ENCODE measurements at regions not wholly inside any gene's neighbourhood (a gene's known extent, or its start where the extent isn't known, plus 50 kb on each side); places are given as distances from the start of the nearest gene placed in this dataset.
"Not testable (repeated sequence)": the region's sequence is repeated elsewhere in the genome, so short reads cannot be mapped to it uniquely, and the experiment has no call there.

GRCh38 chr11:3488003-3488402 is 109.1 kb upstream of the ZNF195 start:
- not testable (repeated sequence) for H3K36me3 ChIP-seq (ENCODE audit: insufficient read depth, low read length); H3K9ac ChIP-seq (ENCODE audit: low read length); H4K20me1 ChIP-seq (ENCODE audit: insufficient read depth); H3F3A ChIP-seq (ENCODE audit: insufficient read depth, low read length, poor library complexity, severe bottlenecking); H3K79me2 ChIP-seq (replicated peaks; ENCODE audit: insufficient read depth, low read length); H2AFZ ChIP-seq (ENCODE audit: low read depth, low read length); H3K27me3 ChIP-seq (ENCODE audit: insufficient read depth, low read depth, low read length); H3K4me2 ChIP-seq (ENCODE audit: low read length); H3K4me3 ChIP-seq (ENCODE audit: low read length); H3K9me2 ChIP-seq (ENCODE audit: insufficient read depth, low read length); H3K9me3 ChIP-seq (ENCODE audit: low read length); H3K27ac ChIP-seq (ENCODE audit: low read length)

GRCh38 chr11:3485737-3486136 is 106.8 kb upstream of the ZNF195 start:
- not testable (repeated sequence) for H3K27me3 ChIP-seq (ENCODE audit: insufficient read depth, low read depth, low read length); H3K4me2 ChIP-seq (ENCODE audit: low read length); H3K9ac ChIP-seq (ENCODE audit: low read length); H3K9me3 ChIP-seq (ENCODE audit: low read length); H3K27ac ChIP-seq (ENCODE audit: low read length); H3K9me2 ChIP-seq (ENCODE audit: insufficient read depth, low read length); H2AFZ ChIP-seq (ENCODE audit: low read depth, low read length); H3F3A ChIP-seq (ENCODE audit: insufficient read depth, low read length, poor library complexity, severe bottlenecking); H3K79me2 ChIP-seq (replicated peaks; ENCODE audit: insufficient read depth, low read length); H3K4me3 ChIP-seq (ENCODE audit: low read length); H4K20me1 ChIP-seq (ENCODE audit: insufficient read depth); H3K36me3 ChIP-seq (ENCODE audit: insufficient read depth, low read length)

GRCh38 chr11:3476937-3477885 is 98.3 kb upstream of the ZNF195 start:
- not testable (repeated sequence) for H3K27ac ChIP-seq (ENCODE audit: low read length); H3K9me2 ChIP-seq (ENCODE audit: insufficient read depth, low read length); H3K36me3 ChIP-seq (ENCODE audit: insufficient read depth, low read length); H3K4me3 ChIP-seq (ENCODE audit: low read length); H3K79me2 ChIP-seq (replicated peaks; ENCODE audit: insufficient read depth, low read length); H3K9me3 ChIP-seq (ENCODE audit: low read length); H4K20me1 ChIP-seq (ENCODE audit: insufficient read depth); H3K4me2 ChIP-seq (ENCODE audit: low read length); H2AFZ ChIP-seq (ENCODE audit: low read depth, low read length); H3K27me3 ChIP-seq (ENCODE audit: insufficient read depth, low read depth, low read length); H3K9ac ChIP-seq (ENCODE audit: low read length); H3F3A ChIP-seq (ENCODE audit: insufficient read depth, low read length, poor library complexity, severe bottlenecking)

DNA sequence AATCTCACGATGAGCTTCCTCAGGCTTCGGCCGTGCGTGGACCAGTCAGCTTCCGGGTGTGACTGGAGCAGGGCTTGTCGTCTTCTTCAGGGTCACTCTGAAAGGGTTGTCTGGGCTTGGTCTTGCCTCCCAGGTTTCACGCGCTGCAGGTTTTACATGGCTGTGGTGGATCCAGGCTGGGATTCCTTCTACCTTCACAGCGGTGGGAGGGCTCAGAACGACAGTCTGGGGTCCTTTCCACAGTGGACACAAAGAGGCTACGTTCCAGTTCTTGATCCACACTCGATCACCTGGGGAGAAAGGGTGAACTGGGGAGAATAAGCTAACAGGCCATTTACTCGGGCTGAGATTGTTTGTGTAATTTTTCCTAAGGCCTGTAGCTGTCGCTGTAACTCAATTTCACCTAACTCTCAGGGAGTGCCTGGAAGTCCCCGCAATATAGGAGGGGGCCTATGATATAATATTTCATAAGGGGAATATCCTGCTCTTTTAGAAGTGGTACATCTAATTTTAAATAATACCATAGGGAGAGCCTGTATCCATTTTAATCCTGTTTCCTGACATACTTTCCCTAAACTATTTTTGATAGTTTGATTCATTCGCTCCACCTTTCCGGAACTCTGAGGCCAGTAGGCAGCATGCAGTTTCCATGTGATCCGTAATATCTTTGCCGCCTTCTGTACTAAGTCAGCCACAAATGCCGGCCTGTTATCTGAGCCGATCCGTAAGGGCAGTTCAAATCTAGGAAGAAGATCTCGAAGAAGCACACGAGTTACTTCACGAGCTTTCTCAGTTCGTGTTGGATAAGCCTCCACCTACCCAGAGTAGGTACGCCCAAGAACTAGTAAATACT is 97.4 kb upstream of the ZNF195 start:
- H3K27me3 ChIP-seq (ENCODE audit: insufficient read depth, low read depth, low read length); H3K27ac ChIP-seq (ENCODE audit: low read length); H3K9ac ChIP-seq (ENCODE audit: low read length); H3K4me2 ChIP-seq (ENCODE audit: low read length); H4K20me1 ChIP-seq (ENCODE audit: insufficient read depth); H3K36me3 ChIP-seq (ENCODE audit: insufficient read depth, low read length); H3K79me2 ChIP-seq (replicated peaks; ENCODE audit: insufficient read depth, low read length); H3F3A ChIP-seq (ENCODE audit: insufficient read depth, low read length, poor library complexity, severe bottlenecking); H3K9me3 ChIP-seq (ENCODE audit: low read length); H3K4me3 ChIP-seq (ENCODE audit: low read length); H2AFZ ChIP-seq (ENCODE audit: low read depth, low read length); H3K9me2 ChIP-seq (ENCODE audit: insufficient read depth, low read length): not testable (repeated sequence)

GRCh38 chr11:3468963-3469362 is 90.0 kb upstream of the ZNF195 start:
- not testable (repeated sequence) for H3K27ac ChIP-seq (ENCODE audit: low read length); H3K36me3 ChIP-seq (ENCODE audit: insufficient read depth, low read length); H3F3A ChIP-seq (ENCODE audit: insufficient read depth, low read length, poor library complexity, severe bottlenecking); H3K9me3 ChIP-seq (ENCODE audit: low read length); H3K4me3 ChIP-seq (ENCODE audit: low read length); H2AFZ ChIP-seq (ENCODE audit: low read depth, low read length); H3K79me2 ChIP-seq (replicated peaks; ENCODE audit: insufficient read depth, low read length); H3K27me3 ChIP-seq (ENCODE audit: insufficient read depth, low read depth, low read length); H3K4me2 ChIP-seq (ENCODE audit: low read length); H3K9ac ChIP-seq (ENCODE audit: low read length); H4K20me1 ChIP-seq (ENCODE audit: insufficient read depth); H3K9me2 ChIP-seq (ENCODE audit: insufficient read depth, low read length)

- not testable (repeated sequence) for H3K27ac ChIP-seq (ENCODE audit: low read length); H3K27me3 ChIP-seq (ENCODE audit: insufficient read depth, low read depth, low read length); H4K20me1 ChIP-seq (ENCODE audit: insufficient read depth); H3K36me3 ChIP-seq (ENCODE audit: insufficient read depth, low read length); H3K9me2 ChIP-seq (ENCODE audit: insufficient read depth, low read length); H3K79me2 ChIP-seq (replicated peaks; ENCODE audit: insufficient read depth, low read length); H3K4me2 ChIP-seq (ENCODE audit: low read length); H3K4me3 ChIP-seq (ENCODE audit: low read length); H3K9ac ChIP-seq (ENCODE audit: low read length); H3F3A ChIP-seq (ENCODE audit: insufficient read depth, low read length, poor library complexity, severe bottlenecking); H3K9me3 ChIP-seq (ENCODE audit: low read length); H2AFZ ChIP-seq (ENCODE audit: low read depth, low read length)
Observed at GRCh38 chr11:3467599-3467998, 88.7 kb upstream of the ZNF195 start.

GRCh38 chr11:3455666-3456065 is 76.7 kb upstream of the ZNF195 start:
- not testable (repeated sequence) for H4K20me1 ChIP-seq (ENCODE audit: insufficient read depth); H3K27ac ChIP-seq (ENCODE audit: low read length)

More at GRCh38 chr11:3455666-3456065, 76.7 kb upstream of the ZNF195 start:
- not testable (repeated sequence) for H2AFZ ChIP-seq (ENCODE audit: low read depth, low read length); H3K4me3 ChIP-seq (ENCODE audit: low read length); H3K9ac ChIP-seq (ENCODE audit: low read length); H3K36me3 ChIP-seq (ENCODE audit: insufficient read depth, low read length); H3F3A ChIP-seq (ENCODE audit: insufficient read depth, low read length, poor library complexity, severe bottlenecking); H3K4me2 ChIP-seq (ENCODE audit: low read length); H3K27me3 ChIP-seq (ENCODE audit: insufficient read depth, low read depth, low read length); H3K9me2 ChIP-seq (ENCODE audit: insufficient read depth, low read length); H3K9me3 ChIP-seq (ENCODE audit: low read length); H3K79me2 ChIP-seq (replicated peaks; ENCODE audit: insufficient read depth, low read length)

All from neural cell (in vitro differentiated cells).